Muscle of leg (tissue), 3 donors: ENCODE measurements at regions not wholly inside any gene's neighbourhood (a gene's known extent, or its start where the extent isn't known, plus 50 kb on each side); places are given as distances from the start of the nearest gene placed in this dataset.
"Not testable (repeated sequence)": the region's sequence is repeated elsewhere in the genome, so short reads cannot be mapped to it uniquely, and the experiment has no call there.

Experiments used
- DNase-seq: peaks from one replicate; pipeline ENCODE4 v3.0.0; 2013
- H3K27ac ChIP-seq: one replicate; pipeline ENCODE4 v1.5.1; 2013; ENCODE audit warnings: mild to moderate bottlenecking, low read length, control low read depth
- H3K27me3 ChIP-seq: one replicate; pipeline ENCODE4 v1.6.1; 2013; ENCODE audit warnings: low read length; ENCODE audit not compliant: control insufficient read depth, insufficient read depth
- H3K36me3 ChIP-seq: one replicate; pipeline ENCODE4 v1.6.1; 2013; ENCODE audit warnings: low read length; ENCODE audit not compliant: control insufficient read depth, insufficient read depth
- H3K4me1 ChIP-seq: one replicate; pipeline ENCODE4 v1.6.1; 2013; ENCODE audit warnings: low read length; ENCODE audit not compliant: control insufficient read depth, insufficient read depth
- H3K4me3 ChIP-seq: one replicate; pipeline ENCODE4 v1.5.1; 2013; ENCODE audit warnings: low read length, control low read depth
- H3K9me3 ChIP-seq: replicated peaks from 2 replicates; pipeline ENCODE4 v1.6.1; 2013; ENCODE audit warnings: low read depth, low read length; ENCODE audit not compliant: control insufficient read depth
- WGBS: methylation state at CpG from one replicate; pipeline ENCODE4 v1.1.5; 2013; ENCODE audit warnings: missing lambda C conversion rate; ENCODE audit not compliant: insufficient coverage; 5-methylcytosine and 5-hydroxymethylcytosine counted together

GRCh38 chr5:17064241-17064640 is 128.2 kb upstream of the MYO10 start:
- 100% methylated on average over 1 of the region's 3 CpGs for WGBS
- Histone ChIP-seq H3K27me3 (no peaks in the 10 kb centered on the region), H3K4me1 (no peaks in the 10 kb centered on the region), H3K27ac (no peak overlapping the region), H3K36me3 (no peaks in the 10 kb centered on the region), H3K4me3 (no peak overlapping the region), H3K9me3 (peaks cover 2% of the 10 kb centered on the region)
- peak; percentile 36 for DNase-seq

GRCh38 chr5:17065458-17065857 is 129.4 kb upstream of the MYO10 start:
- no peaks in the 10 kb centered on the region for H3K36me3 ChIP-seq
- H3K9me3 ChIP-seq = peaks cover 2% of the 10 kb centered on the region
- no peak overlapping the region for H3K4me3 ChIP-seq
- 40% methylated on average over 2 of the region's 3 CpGs for WGBS
- no peaks in the 10 kb centered on the region for H3K27me3 ChIP-seq
- peaks cover 8% of the 10 kb centered on the region for H3K4me1 ChIP-seq
- peak; percentile 35 for DNase-seq
- H3K27ac ChIP-seq = no peak overlapping the region

- H3K4me1 ChIP-seq, DNase-seq, H3K36me3 ChIP-seq, H3K27ac ChIP-seq, H3K27me3 ChIP-seq, H3K4me3 ChIP-seq, H3K9me3 ChIP-seq: not testable (repeated sequence)
- WGBS = 84% methylated on average over 2 of the region's 5 CpGs
Measured at GRCh38 chr5:17066026-17066425, 129.9 kb upstream of the MYO10 start.

- H3K9me3 ChIP-seq = no peaks in the 10 kb centered on the region
- H3K27ac ChIP-seq = no peak overlapping the region
- H3K36me3 ChIP-seq = no peaks in the 10 kb centered on the region
- H3K4me3 ChIP-seq = no peak overlapping the region
- DNase-seq = no peak
- WGBS = 92% methylated on average over 3 of the region's 8 CpGs
- peaks cover 8% of the 10 kb centered on the region for H3K4me1 ChIP-seq
- H3K27me3 ChIP-seq = no peaks in the 10 kb centered on the region
Measured at GRCh38 chr5:17067657-17068392, 131.7 kb upstream of the MYO10 start.

- Histone ChIP-seq H3K36me3 (no peaks in the 10 kb centered on the region), H3K4me3 (no peak overlapping the region), H3K4me1 (peaks cover 8% of the 10 kb centered on the region), H3K27me3 (no peaks in the 10 kb centered on the region), H3K27ac (no peak overlapping the region), H3K9me3 (no peaks in the 10 kb centered on the region)
- WGBS = no CpG with 5 or more reads among the region's 13 CpGs
- peak; percentile 44 for DNase-seq
Measured at GRCh38 chr5:17069995-17070511, 134.0 kb upstream of the MYO10 start.

GRCh38 chr5:17070647-17071046 is 134.6 kb upstream of the MYO10 start:
- WGBS = no CpG with 5 or more reads among the region's 6 CpGs
- Histone ChIP-seq H3K36me3 (no peaks in the 10 kb centered on the region), H3K27ac (no peak overlapping the region), H3K4me1 (peaks cover 8% of the 10 kb centered on the region), H3K27me3 (no peaks in the 10 kb centered on the region), H3K9me3 (no peaks in the 10 kb centered on the region), H3K4me3 (no peak overlapping the region)
- DNase-seq = no peak

- Histone ChIP-seq H3K4me1 (peaks cover 2% of the 10 kb centered on the region), H3K9me3 (no peaks in the 10 kb centered on the region), H3K36me3 (no peaks in the 10 kb centered on the region), H3K4me3 (no peak overlapping the region), H3K27me3 (no peaks in the 10 kb centered on the region), H3K27ac (no peak overlapping the region)
- WGBS = no CpG with 5 or more reads among the region's 4 CpGs
- DNase-seq = no peak
Measured at GRCh38 chr5:17075236-17075635, 139.1 kb upstream of the MYO10 start.

- Histone ChIP-seq H3K4me1 (peaks cover 4% of the 10 kb centered on the region), H3K4me3 (no peak overlapping the region), H3K27ac (no peak overlapping the region), H3K36me3 (no peaks in the 10 kb centered on the region), H3K9me3 (no peaks in the 10 kb centered on the region), H3K27me3 (no peaks in the 10 kb centered on the region)
- WGBS = 82% methylated on average over 2 of the region's 2 CpGs
- DNase-seq = no peak
Measured at GRCh38 chr5:17076272-17076671, 140.2 kb upstream of the MYO10 start.

- H3K9me3 ChIP-seq = no peaks in the 10 kb centered on the region
- WGBS = 60% methylated on average over 1 of the region's 11 CpGs
Measured at GRCh38 chr5:17077440-17078233, 139.8 kb upstream of the BASP1 start.

GRCh38 chr5:17079562-17079961 is 137.9 kb upstream of the BASP1 start:
- H3K4me3 ChIP-seq = no peak overlapping the region
- no peak overlapping the region for H3K27ac ChIP-seq
- peaks cover 4% of the 10 kb centered on the region for H3K4me1 ChIP-seq
- H3K27me3 ChIP-seq = no peaks in the 10 kb centered on the region
- no peaks in the 10 kb centered on the region for H3K9me3 ChIP-seq
- peak; percentile 59 for DNase-seq
- 48% methylated on average over 6 of the region's 7 CpGs for WGBS
- H3K36me3 ChIP-seq = no peaks in the 10 kb centered on the region

More at GRCh38 chr5:17077440-17078233, 139.8 kb upstream of the BASP1 start:
- peaks cover 4% of the 10 kb centered on the region for H3K4me1 ChIP-seq
- H3K36me3 ChIP-seq = no peaks in the 10 kb centered on the region
- H3K27ac ChIP-seq = no peak overlapping the region
- no peaks in the 10 kb centered on the region for H3K27me3 ChIP-seq
- no peak for DNase-seq
- H3K4me3 ChIP-seq = no peak overlapping the region
